ENCODE measurements at regions not wholly inside any gene's neighbourhood (a gene's known extent, or its start where the extent isn't known, plus 50 kb on each side); places are given as distances from the start of the nearest gene placed in this dataset.

GRCh38 chr18:34448662-34449061 lies 223.9 kb upstream of the NOL4 start:
- TF ChIP-seq EP300 (IDR thresholded peaks at IDR 0.05; ENCODE audit: low read depth) (no peak), POLR2AphosphoS5 (IDR thresholded peaks at IDR 0.05) (no peak), CTCF (IDR thresholded peaks at IDR 0.05) (no peak), POLR2A (IDR thresholded peaks at IDR 0.05) (no peak)
- Histone ChIP-seq H3K36me3 (no peaks in the 10 kb centered on the region), H3K27me3 (no peaks in the 10 kb centered on the region), H3K4me1 (no peaks in the 10 kb centered on the region), H3K27ac (no peak overlapping the region), H3K4me3 (no peak overlapping the region), H3K9me3 (no peaks in the 10 kb centered on the region)
- intact Hi-C loops (cut with DNase I; ENCODE audit: low total_unique reads) (no loop called here), in situ Hi-C loops (cut with MboI; ENCODE audit: low pct_ligation_motif_present in 1 of 4, low pct_unique_long_range_greater_than_20kb in 1 of 4, low sequenced_read_pairs in 3 of 4) (no loop called here)
- DNase-seq = no peak

GRCh38 chr18:34457761-34458160 lies 233.0 kb upstream of the NOL4 start:
- no peak overlapping the region for H3K4me3 ChIP-seq
- H3K36me3 ChIP-seq = no peaks in the 10 kb centered on the region
- DNase-seq = no peak
- H3K4me1 ChIP-seq = no peaks in the 10 kb centered on the region
- no peaks in the 10 kb centered on the region for H3K27me3 ChIP-seq
- no peak for TF ChIP-seq POLR2A (IDR thresholded peaks at IDR 0.05)
- TF ChIP-seq EP300 (IDR thresholded peaks at IDR 0.05; ENCODE audit: low read depth) = no peak
- no peak for TF ChIP-seq POLR2AphosphoS5 (IDR thresholded peaks at IDR 0.05)
- no peak for TF ChIP-seq CTCF (IDR thresholded peaks at IDR 0.05)
- no peak overlapping the region for H3K27ac ChIP-seq
- 57 to 69% methylated on average over 1 to 3 of the region's 3 CpGs for WGBS, 2 donors (ENCODE audit: low coverage in 1 of 2)
- intact Hi-C loops (cut with DNase I; ENCODE audit: low total_unique reads) = no loop called here
- H3K9me3 ChIP-seq = no peaks in the 10 kb centered on the region
- in situ Hi-C loops (cut with MboI; ENCODE audit: low pct_ligation_motif_present in 1 of 4, low pct_unique_long_range_greater_than_20kb in 1 of 4, low sequenced_read_pairs in 3 of 4) = no loop called here

GRCh38 chr18:34458410-34458977 lies 233.8 kb upstream of the NOL4 start:
- no peak for DNase-seq
- 59 to 69% methylated on average over 2 to 3 of the region's 3 CpGs for WGBS, 2 donors (ENCODE audit: low coverage in 1 of 2)

GRCh38 chr18:34461266-34461665 lies 236.6 kb upstream of the NOL4 start:
- H3K4me1 ChIP-seq = no peaks in the 10 kb centered on the region
- H3K4me3 ChIP-seq = no peak overlapping the region
- 83 to 92% methylated on average over 3 of the region's 3 CpGs for WGBS, 2 donors (ENCODE audit: low coverage in 1 of 2)
- no peaks in the 10 kb centered on the region for H3K9me3 ChIP-seq
- no peaks in the 10 kb centered on the region for H3K36me3 ChIP-seq
- TF ChIP-seq EP300 (IDR thresholded peaks at IDR 0.05; ENCODE audit: low read depth) = no peak
- no peak for TF ChIP-seq CTCF (IDR thresholded peaks at IDR 0.05)
- no peak for TF ChIP-seq POLR2A (IDR thresholded peaks at IDR 0.05)
- TF ChIP-seq POLR2AphosphoS5 (IDR thresholded peaks at IDR 0.05) = no peak
- intact Hi-C loops (cut with DNase I; ENCODE audit: low total_unique reads) = no loop called here
- H3K27ac ChIP-seq = no peak overlapping the region
- in situ Hi-C loops (cut with MboI; ENCODE audit: low pct_ligation_motif_present in 1 of 4, low pct_unique_long_range_greater_than_20kb in 1 of 4, low sequenced_read_pairs in 3 of 4) = no loop called here
- no peak for DNase-seq
- no peaks in the 10 kb centered on the region for H3K27me3 ChIP-seq

More at GRCh38 chr18:34458410-34458977, 233.8 kb upstream of the NOL4 start:
- in situ Hi-C loops (cut with MboI; ENCODE audit: low pct_ligation_motif_present in 1 of 4, low pct_unique_long_range_greater_than_20kb in 1 of 4, low sequenced_read_pairs in 3 of 4) = no loop called here
- TF ChIP-seq CTCF (IDR thresholded peaks at IDR 0.05) (no peak), POLR2A (IDR thresholded peaks at IDR 0.05) (no peak), POLR2AphosphoS5 (IDR thresholded peaks at IDR 0.05) (no peak), EP300 (IDR thresholded peaks at IDR 0.05; ENCODE audit: low read depth) (no peak)
- intact Hi-C loops (cut with DNase I; ENCODE audit: low total_unique reads) = no loop called here
- Histone ChIP-seq H3K4me1 (no peaks in the 10 kb centered on the region), H3K27me3 (no peaks in the 10 kb centered on the region), H3K9me3 (no peaks in the 10 kb centered on the region), H3K4me3 (no peak overlapping the region), H3K27ac (no peak overlapping the region), H3K36me3 (no peaks in the 10 kb centered on the region)
